Mammary epithelial cell (primary cell): ENCODE measurements at regions not wholly inside any gene's neighbourhood (a gene's known extent, or its start where the extent isn't known, plus 50 kb on each side); places are given as distances from the start of the nearest gene placed in this dataset.

ENCODE experiments used
- CTCF ChIP-seq, 2 donors: IDR thresholded peaks in 1 of 2; conservative IDR thresholded peaks in 1 of 2; 2 replicates each; pipeline ENCODE4 v1.5.1; 2011 to 2012; ENCODE audit warnings: inconsistent platforms in 2 of 2, low read length in 2 of 2, mild to moderate bottlenecking in 2 of 2, control low read depth in 1 of 2, low read depth in 1 of 2; ENCODE audit not compliant: insufficient read depth in 1 of 2; ENCODE audit errors: extremely low read depth in 1 of 2
- EZH2 ChIP-seq: IDR thresholded peaks from 2 replicates; pipeline ENCODE4 v1.6.1; 2012; ENCODE audit warnings: low read length, inconsistent platforms, borderline replicate concordance

GRCh38 chr19:32138416-32138815 lies 207.0 kb upstream of the ZNF507 start:
- TF ChIP-seq CTCF (conservative IDR thresholded peaks at IDR 0.05 in 1 of 2, IDR thresholded peaks at IDR 0.05 in 1 of 2; ENCODE audit: extremely low read depth in 1 of 2, insufficient read depth in 1 of 2, low read depth in 1 of 2, low read length in 2 of 2) (no peak), EZH2 (no peak)
